Prostate gland (tissue), 2 donors: ENCODE measurements at regions not wholly inside any gene's neighbourhood (a gene's known extent, or its start where the extent isn't known, plus 50 kb on each side); places are given as distances from the start of the nearest gene placed in this dataset.
A peak's percentile ranks its signal among the peaks of the same experiment; 100 is the strongest.

Experiments
- POLR2A ChIP-seq: fragments of 450-650 bp; IDR thresholded peaks from one replicate; pipeline ENCODE4 v1.6.1; 2016; ENCODE audit warnings: antibody characterized with exemption, mild to moderate bottlenecking
- TF ChIP-seq, protein P1 (sequence below), 4 experiments: fragments of 200-600 bp in 2 of 4; fragments of 450-650 bp in 2 of 4; sonication (generic) in 2 of 4; IDR thresholded peaks; 1 replicate in 3 of 4; 2 replicates in 1 of 4; pipeline ENCODE4 v1.5.1; 2016 to 2019; ENCODE audit warnings: antibody characterized with exemption in 4 of 4, mild to moderate bottlenecking in 2 of 4, moderate library complexity in 2 of 4

DNA sequence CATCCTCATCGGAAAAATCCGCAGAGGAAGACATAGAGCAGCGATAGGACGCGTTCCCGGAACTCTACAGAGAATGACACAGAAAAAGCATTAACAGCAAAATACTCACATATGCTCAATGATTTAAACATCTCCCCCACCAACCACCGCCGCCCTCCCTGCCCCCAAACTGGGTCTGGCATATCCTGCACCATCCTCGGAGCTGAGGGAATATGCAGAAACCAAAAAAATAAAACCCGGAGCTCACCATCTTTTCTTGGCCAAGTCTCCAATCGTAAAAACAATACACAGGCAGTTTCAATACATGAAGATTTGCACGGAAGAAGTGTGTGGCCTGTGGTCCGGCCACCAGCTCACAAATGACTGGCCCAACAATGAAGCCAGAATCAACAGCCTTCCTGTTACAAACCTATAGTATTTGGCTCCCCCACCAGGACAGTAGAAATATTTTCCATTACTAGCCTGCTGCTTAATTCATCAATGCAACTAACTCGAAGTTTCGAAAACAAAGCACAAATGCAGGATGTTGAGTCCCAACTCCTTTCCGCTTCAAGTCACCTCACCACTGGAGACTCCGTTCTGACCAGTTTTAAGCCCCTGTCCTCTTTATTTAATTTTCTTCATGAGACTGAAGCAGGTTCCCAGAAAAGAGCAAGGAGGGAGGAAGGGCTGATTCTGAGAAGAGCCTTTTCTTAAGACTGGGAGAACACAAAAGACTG, 103.2 kb upstream of the BEND6 start:
- TF ChIP-seq POLR2A = no peak
- TF ChIP-seq, protein P1, sequence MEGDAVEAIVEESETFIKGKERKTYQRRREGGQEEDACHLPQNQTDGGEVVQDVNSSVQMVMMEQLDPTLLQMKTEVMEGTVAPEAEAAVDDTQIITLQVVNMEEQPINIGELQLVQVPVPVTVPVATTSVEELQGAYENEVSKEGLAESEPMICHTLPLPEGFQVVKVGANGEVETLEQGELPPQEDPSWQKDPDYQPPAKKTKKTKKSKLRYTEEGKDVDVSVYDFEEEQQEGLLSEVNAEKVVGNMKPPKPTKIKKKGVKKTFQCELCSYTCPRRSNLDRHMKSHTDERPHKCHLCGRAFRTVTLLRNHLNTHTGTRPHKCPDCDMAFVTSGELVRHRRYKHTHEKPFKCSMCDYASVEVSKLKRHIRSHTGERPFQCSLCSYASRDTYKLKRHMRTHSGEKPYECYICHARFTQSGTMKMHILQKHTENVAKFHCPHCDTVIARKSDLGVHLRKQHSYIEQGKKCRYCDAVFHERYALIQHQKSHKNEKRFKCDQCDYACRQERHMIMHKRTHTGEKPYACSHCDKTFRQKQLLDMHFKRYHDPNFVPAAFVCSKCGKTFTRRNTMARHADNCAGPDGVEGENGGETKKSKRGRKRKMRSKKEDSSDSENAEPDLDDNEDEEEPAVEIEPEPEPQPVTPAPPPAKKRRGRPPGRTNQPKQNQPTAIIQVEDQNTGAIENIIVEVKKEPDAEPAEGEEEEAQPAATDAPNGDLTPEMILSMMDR (IDR thresholded peaks at IDR 0.05) = peak in 3 of 4 experiments; percentile 32 to 59 (median 54)
